ENCODE measurements at regions not wholly inside any gene's neighbourhood (a gene's known extent, or its start where the extent isn't known, plus 50 kb on each side); places are given as distances from the start of the nearest gene placed in this dataset.

GRCh38 chr9:85397005-85397404 is 344.7 kb downstream of the AGTPBP1 start:
- intact Hi-C loops (cut with micrococcal nuclease; ENCODE audit: unreplicated experiment): no loop called here
- Histone ChIP-seq H3K27ac (ENCODE audit: low read depth, low read length, poor library complexity, severe bottlenecking) (no peak overlapping the region), H3K36me3 (ENCODE audit: insufficient read depth, low read length, poor library complexity, severe bottlenecking) (no peaks in the 10 kb centered on the region), H3K4me1 (ENCODE audit: insufficient read depth, low read length, poor library complexity, severe bottlenecking) (no peaks in the 10 kb centered on the region), H3K27me3 (replicated peaks; ENCODE audit: insufficient read depth, low read depth, low read length, poor library complexity) (peaks cover 24% of the 10 kb centered on the region), H3K4me3 (ENCODE audit: low read depth, low read length, poor library complexity, severe bottlenecking) (no peak overlapping the region), H3K9me3 (ENCODE audit: low read depth, low read length, poor library complexity, severe bottlenecking) (no peaks in the 10 kb centered on the region)
- no TSS peak for BruUV-seq (replicated peaks)
- TF ChIP-seq EZH2 (IDR thresholded peaks at IDR 0.05; ENCODE audit: borderline replicate concordance, low read depth, low read length, poor library complexity, severe bottlenecking): no peak
- TF ChIP-seq CTCF (conservative IDR thresholded peaks at IDR 0.05; ENCODE audit: low read depth, low read length): no peak
- ChIA-PET CTCF (no interaction called here), POLR2A (ENCODE audit: low non-redundant PET) (no interaction called here)
- no peak for DNase-seq (ENCODE audit: low spot score)

- Histone ChIP-seq H3K36me3 (ENCODE audit: insufficient read depth, low read length, poor library complexity, severe bottlenecking) (no peaks in the 10 kb centered on the region), H3K9me3 (ENCODE audit: low read depth, low read length, poor library complexity, severe bottlenecking) (no peaks in the 10 kb centered on the region), H3K4me3 (ENCODE audit: low read depth, low read length, poor library complexity, severe bottlenecking) (no peak overlapping the region), H3K27ac (ENCODE audit: low read depth, low read length, poor library complexity, severe bottlenecking) (no peak overlapping the region), H3K27me3 (replicated peaks; ENCODE audit: insufficient read depth, low read depth, low read length, poor library complexity) (peaks cover 40% of the 10 kb centered on the region), H3K4me1 (ENCODE audit: insufficient read depth, low read length, poor library complexity, severe bottlenecking) (no peaks in the 10 kb centered on the region)
- BruUV-seq (replicated peaks): no TSS peak
- POLR2A ChIA-PET (ENCODE audit: low non-redundant PET): no interaction called here
- no peak for TF ChIP-seq CTCF (conservative IDR thresholded peaks at IDR 0.05; ENCODE audit: low read depth, low read length)
- no peak for TF ChIP-seq EZH2 (IDR thresholded peaks at IDR 0.05; ENCODE audit: borderline replicate concordance, low read depth, low read length, poor library complexity, severe bottlenecking)
- intact Hi-C loops (cut with micrococcal nuclease; ENCODE audit: unreplicated experiment): no loop called here
- DNase-seq (ENCODE audit: low spot score): no peak
- CTCF ChIA-PET: no interaction called here
Observed at GRCh38 chr9:85392260-85392659, 349.5 kb downstream of the AGTPBP1 start.

GRCh38 chr9:85377731-85378289 is 363.9 kb downstream of the AGTPBP1 start:
- H3K27me3 ChIP-seq (replicated peaks; ENCODE audit: insufficient read depth, low read depth, low read length, poor library complexity): peaks cover 7% of the 10 kb centered on the region
- no TSS peak for BruUV-seq (replicated peaks)
- no peaks in the 10 kb centered on the region for H3K9me3 ChIP-seq (ENCODE audit: low read depth, low read length, poor library complexity, severe bottlenecking)
- intact Hi-C loops (cut with micrococcal nuclease; ENCODE audit: unreplicated experiment): no loop called here
- CTCF ChIA-PET: no interaction called here
- peaks cover 15% of the 10 kb centered on the region for H3K4me1 ChIP-seq (ENCODE audit: insufficient read depth, low read length, poor library complexity, severe bottlenecking)
- no peaks in the 10 kb centered on the region for H3K36me3 ChIP-seq (ENCODE audit: insufficient read depth, low read length, poor library complexity, severe bottlenecking)
- no peak overlapping the region for H3K4me3 ChIP-seq (ENCODE audit: low read depth, low read length, poor library complexity, severe bottlenecking)
- POLR2A ChIA-PET (ENCODE audit: low non-redundant PET): no interaction called here
- peak overlapping the region; percentile 6 for H3K27ac ChIP-seq (ENCODE audit: low read depth, low read length, poor library complexity, severe bottlenecking)
- TF ChIP-seq EZH2 (IDR thresholded peaks at IDR 0.05; ENCODE audit: borderline replicate concordance, low read depth, low read length, poor library complexity, severe bottlenecking) (no peak), CTCF (conservative IDR thresholded peaks at IDR 0.05; ENCODE audit: low read depth, low read length) (no peak)
- peak; percentile 60 for DNase-seq (ENCODE audit: low spot score)
